CD8-positive, alpha-beta memory T cell (primary cell): ENCODE measurements at regions not wholly inside any gene's neighbourhood (a gene's known extent, or its start where the extent isn't known, plus 50 kb on each side); places are given as distances from the start of the nearest gene placed in this dataset.

Experiments
- CTCF ChIA-PET: fragments of 350-600 bp; sonication (Branson Sonifier 250); formaldehyde crosslinking; loops from one replicate; lab custom pipeline; 2021; ENCODE audit warnings: antibody characterized with exemption; lab: Charles Lee
- POLR2A ChIA-PET: fragments of 350-600 bp; sonication (Branson Sonifier 250); formaldehyde crosslinking; loops from one replicate; lab custom pipeline; 2021; ENCODE audit warnings: antibody characterized with exemption; lab: Charles Lee
- DNase-seq, 5 donors: peaks; one replicate each; pipeline versions ENCODE4 v3.0.0 to v3.0.0-alpha.2; 2020 to 2022; ENCODE audit warnings: mixed read lengths in 1 of 5
- H3K27ac ChIP-seq: one replicate; pipeline ENCODE4 v1.7.0; 2013; ENCODE audit warnings: low read depth, mild to moderate bottlenecking, low read length, moderate library complexity
- H3K27me3 ChIP-seq: 2 replicates; pipeline ENCODE4 v1.7.0; 2013; ENCODE audit warnings: low read length, mild to moderate bottlenecking; ENCODE audit not compliant: insufficient read depth, poor library complexity, severe bottlenecking
- H3K36me3 ChIP-seq: 2 replicates; pipeline ENCODE4 v1.7.0; 2013; ENCODE audit warnings: mild to moderate bottlenecking, low read length, moderate library complexity; ENCODE audit not compliant: insufficient read depth
- H3K4me1 ChIP-seq: 2 replicates; pipeline ENCODE4 v1.7.0; 2013; ENCODE audit warnings: mild to moderate bottlenecking, low read length, moderate library complexity; ENCODE audit not compliant: insufficient read depth
- H3K4me3 ChIP-seq: 2 replicates; pipeline ENCODE4 v1.7.0; 2013; ENCODE audit warnings: mild to moderate bottlenecking, low read length
- H3K9me3 ChIP-seq: 2 replicates; pipeline ENCODE4 v1.7.0; 2013; ENCODE audit warnings: mild to moderate bottlenecking, low read length
- H3K27ac Mint-ChIP-seq, 8 donors: one replicate each; pipeline ENCODE4 v1.8.0; 2020 to 2021; ENCODE audit warnings: mixed read lengths in 8 of 8, mild to moderate bottlenecking in 6 of 8, inconsistent platforms in 3 of 8, moderate library complexity in 3 of 8
- H3K27me3 Mint-ChIP-seq, 2 donors: one replicate each; pipeline ENCODE4 v1.8.0; 2020 to 2021; ENCODE audit warnings: mixed read lengths in 2 of 2, mild to moderate bottlenecking in 1 of 2, moderate library complexity in 1 of 2
- H3K36me3 Mint-ChIP-seq, 3 donors: one replicate each; pipeline ENCODE4 v1.8.0; 2020 to 2021; ENCODE audit warnings: mixed read lengths in 3 of 3, inconsistent platforms in 1 of 3, mild to moderate bottlenecking in 1 of 3
- H3K4me1 Mint-ChIP-seq, 3 donors: one replicate each; pipeline ENCODE4 v1.8.0; 2020 to 2021; ENCODE audit warnings: mixed read lengths in 3 of 3, inconsistent platforms in 1 of 3, mild to moderate bottlenecking in 1 of 3
- H3K4me3 Mint-ChIP-seq, 7 donors: one replicate each; pipeline ENCODE4 v1.8.0; 2020 to 2021; ENCODE audit warnings: mixed read lengths in 7 of 7, mild to moderate bottlenecking in 6 of 7, moderate library complexity in 4 of 7, inconsistent platforms in 2 of 7
- H3K9me3 Mint-ChIP-seq, 5 donors: one replicate each; pipeline ENCODE4 v1.8.0; 2020 to 2022; ENCODE audit warnings: mixed read lengths in 5 of 5, mild to moderate bottlenecking in 3 of 5, moderate library complexity in 2 of 5, inconsistent platforms in 1 of 5

GRCh38 chrX:150143721-150144440 lies 205.6 kb upstream of the EOLA2 start:
- peaks cover 0 to 4% (median 0%) of the 10 kb centered on the region in 3 donors for H3K36me3 Mint-ChIP-seq
- no peaks in the 10 kb centered on the region for H3K27me3 ChIP-seq
- H3K27ac ChIP-seq, result no peak overlapping the region

GRCh38 chrX:150146271-150146896 lies 208.1 kb upstream of the EOLA2 start:
- no peak overlapping the region for H3K4me3 Mint-ChIP-seq
- Histone ChIP-seq H3K27ac (no peak overlapping the region), H3K36me3 (no peaks in the 10 kb centered on the region), H3K4me3 (no peak overlapping the region), H3K27me3 (no peaks in the 10 kb centered on the region), H3K9me3 (no peaks in the 10 kb centered on the region), H3K4me1 (no peaks in the 10 kb centered on the region)
- H3K9me3 Mint-ChIP-seq, result peaks cover 0 to 11% (median 9%) of the 10 kb centered on the region in 5 donors
- no peak for DNase-seq
- POLR2A ChIA-PET, result no interaction called here
- CTCF ChIA-PET, result no interaction called here
- H3K27me3 Mint-ChIP-seq, result peaks cover 11 to 12% of the 10 kb centered on the region in 2 donors
- no peaks in the 10 kb centered on the region for H3K4me1 Mint-ChIP-seq
- no peak overlapping the region for H3K27ac Mint-ChIP-seq
- H3K36me3 Mint-ChIP-seq, result peaks cover 0 to 4% (median 0%) of the 10 kb centered on the region in 3 donors

More at GRCh38 chrX:150143721-150144440, 205.6 kb upstream of the EOLA2 start:
- no peaks in the 10 kb centered on the region for H3K9me3 ChIP-seq
- Mint-ChIP-seq H3K27me3 (peaks cover 9 to 12% of the 10 kb centered on the region in 2 donors), H3K4me3 (no peak overlapping the region), H3K9me3 (peaks cover 0 to 11% (median 9%) of the 10 kb centered on the region in 5 donors), H3K4me1 (no peaks in the 10 kb centered on the region), H3K27ac (no peak overlapping the region)
- DNase-seq, result no peak
- no peak overlapping the region for H3K4me3 ChIP-seq
- H3K4me1 ChIP-seq, result no peaks in the 10 kb centered on the region
- H3K36me3 ChIP-seq, result no peaks in the 10 kb centered on the region
- ChIA-PET CTCF (no interaction called here), POLR2A (no interaction called here)

- Mint-ChIP-seq H3K27me3 (peaks cover 4 to 9% of the 10 kb centered on the region in 2 donors), H3K36me3 (no peaks in the 10 kb centered on the region), H3K9me3 (peaks cover 0 to 2% (median 0%) of the 10 kb centered on the region in 5 donors), H3K4me1 (no peaks in the 10 kb centered on the region), H3K4me3 (no peak overlapping the region), H3K27ac (no peak overlapping the region)
- no peaks in the 10 kb centered on the region for H3K36me3 ChIP-seq
- no peak overlapping the region for H3K27ac ChIP-seq
- H3K4me1 ChIP-seq, result no peaks in the 10 kb centered on the region
- H3K4me3 ChIP-seq, result no peak overlapping the region
- ChIA-PET CTCF (no interaction called here), POLR2A (no interaction called here)
- H3K9me3 ChIP-seq, result no peaks in the 10 kb centered on the region
- no peak for DNase-seq
- no peaks in the 10 kb centered on the region for H3K27me3 ChIP-seq
These were observed 210.7 kb upstream of the EOLA2 start for GRCh38 chrX:150148749-150149672.

- H3K9me3 Mint-ChIP-seq, result no peaks in the 10 kb centered on the region
- Histone ChIP-seq H3K4me3 (no peak overlapping the region), H3K4me1 (no peaks in the 10 kb centered on the region), H3K36me3 (no peaks in the 10 kb centered on the region), H3K27ac (no peak overlapping the region), H3K9me3 (no peaks in the 10 kb centered on the region), H3K27me3 (no peaks in the 10 kb centered on the region)
- ChIA-PET CTCF (no interaction called here), POLR2A (no interaction called here)
- H3K36me3 Mint-ChIP-seq, result no peaks in the 10 kb centered on the region
- no peak for DNase-seq
- H3K4me3 Mint-ChIP-seq, result no peak overlapping the region
- no peaks in the 10 kb centered on the region for H3K4me1 Mint-ChIP-seq
- H3K27ac Mint-ChIP-seq, result no peak overlapping the region
- H3K27me3 Mint-ChIP-seq, result peaks cover 4 to 10% of the 10 kb centered on the region in 2 donors
These were observed 211.9 kb upstream of the EOLA2 start for GRCh38 chrX:150150076-150150779.

GRCh38 chrX:150150780-150151125 lies 212.4 kb upstream of the MAMLD1 start:
- POLR2A ChIA-PET, result no interaction called here
- CTCF ChIA-PET, result no interaction called here
- H3K4me1 ChIP-seq, result no peaks in the 10 kb centered on the region
- H3K27me3 Mint-ChIP-seq, result peaks cover 4 to 11% of the 10 kb centered on the region in 2 donors
- H3K27me3 ChIP-seq, result no peaks in the 10 kb centered on the region
- no peaks in the 10 kb centered on the region for H3K9me3 ChIP-seq
- H3K9me3 Mint-ChIP-seq, result no peaks in the 10 kb centered on the region
- no peak for DNase-seq
- H3K36me3 ChIP-seq, result no peaks in the 10 kb centered on the region
- H3K27ac Mint-ChIP-seq, result no peak overlapping the region
- H3K4me1 Mint-ChIP-seq, result no peaks in the 10 kb centered on the region
- H3K4me3 Mint-ChIP-seq, result no peak overlapping the region
- no peaks in the 10 kb centered on the region for H3K36me3 Mint-ChIP-seq
- no peak overlapping the region for H3K4me3 ChIP-seq
- no peak overlapping the region for H3K27ac ChIP-seq

- no peak overlapping the region for H3K27ac ChIP-seq
- CTCF ChIA-PET, result no interaction called here
- H3K9me3 Mint-ChIP-seq, result no peaks in the 10 kb centered on the region
- no peak overlapping the region for H3K4me3 ChIP-seq
- no peaks in the 10 kb centered on the region for H3K36me3 ChIP-seq
- no peak for DNase-seq
- no peak overlapping the region for H3K27ac Mint-ChIP-seq
- POLR2A ChIA-PET, result no interaction called here
- peaks cover under 1 to 8% of the 10 kb centered on the region in 2 donors for H3K27me3 Mint-ChIP-seq
- no peak overlapping the region for H3K4me3 Mint-ChIP-seq
- H3K4me1 ChIP-seq, result no peaks in the 10 kb centered on the region
- no peaks in the 10 kb centered on the region for H3K4me1 Mint-ChIP-seq
- H3K9me3 ChIP-seq, result no peaks in the 10 kb centered on the region
- H3K36me3 Mint-ChIP-seq, result no peaks in the 10 kb centered on the region
- no peaks in the 10 kb centered on the region for H3K27me3 ChIP-seq
These were observed 211.1 kb upstream of the MAMLD1 start for GRCh38 chrX:150152036-150152435.

GRCh38 chrX:150152546-150152945 lies 210.6 kb upstream of the MAMLD1 start:
- no peak for DNase-seq

More at GRCh38 chrX:150152546-150152945, 210.6 kb upstream of the MAMLD1 start:
- no peaks in the 10 kb centered on the region for H3K36me3 ChIP-seq
- no peak overlapping the region for H3K4me3 Mint-ChIP-seq
- no peaks in the 10 kb centered on the region for H3K4me1 Mint-ChIP-seq
- H3K27ac Mint-ChIP-seq, result no peak overlapping the region
- H3K4me1 ChIP-seq, result no peaks in the 10 kb centered on the region
- H3K4me3 ChIP-seq, result no peak overlapping the region
- H3K9me3 Mint-ChIP-seq, result no peaks in the 10 kb centered on the region
- H3K27me3 ChIP-seq, result no peaks in the 10 kb centered on the region
- ChIA-PET POLR2A (no interaction called here), CTCF (no interaction called here)
- peaks cover 0 to 8% of the 10 kb centered on the region in 2 donors for H3K27me3 Mint-ChIP-seq
- H3K36me3 Mint-ChIP-seq, result no peaks in the 10 kb centered on the region
- H3K27ac ChIP-seq, result no peak overlapping the region
- no peaks in the 10 kb centered on the region for H3K9me3 ChIP-seq
